Loucy (cell line): ENCODE measurements at regions not wholly inside any gene's neighbourhood (a gene's known extent, or its start where the extent isn't known, plus 50 kb on each side); places are given as distances from the start of the nearest gene placed in this dataset.

Experiments
- H2AFZ ChIP-seq: fragments of 200-600 bp; sonication (generic); 2 replicates; pipeline ENCODE4 v1.6.0; 2016; ENCODE audit warnings: antibody characterized with exemption, mild to moderate bottlenecking, low read length, moderate library complexity
- H3F3A ChIP-seq: fragments of 200-600 bp; 2 replicates; pipeline ENCODE4 v1.6.0; 2016; ENCODE audit warnings: antibody characterized with exemption, low read depth, mild to moderate bottlenecking
- H3K27me3 ChIP-seq: fragments of 200-600 bp; sonication (generic); 2 replicates; pipeline ENCODE4 v1.6.1; 2014; ENCODE audit warnings: low read length, mild to moderate bottlenecking; ENCODE audit not compliant: insufficient read depth, poor library complexity, severe bottlenecking
- H3K36me3 ChIP-seq: fragments of 200-600 bp; sonication (generic); 2 replicates; pipeline ENCODE4 v1.6.1; 2016; ENCODE audit warnings: low read length; ENCODE audit not compliant: insufficient read depth
- H3K4me1 ChIP-seq: fragments of 200-600 bp; sonication (generic); 2 replicates; pipeline ENCODE4 v1.5.1; 2014; ENCODE audit warnings: low read length, mild to moderate bottlenecking; ENCODE audit not compliant: insufficient read depth, poor library complexity, severe bottlenecking
- H3K4me2 ChIP-seq: fragments of 200-600 bp; sonication (generic); 2 replicates; pipeline ENCODE4 v1.6.0; 2014; ENCODE audit warnings: antibody characterized with exemption, low read length, low read depth, mild to moderate bottlenecking; ENCODE audit not compliant: poor library complexity, severe bottlenecking
- H3K4me3 ChIP-seq: fragments of 200-600 bp; sonication (generic); 2 replicates; pipeline ENCODE4 v1.5.1; 2014; ENCODE audit warnings: low read length, mild to moderate bottlenecking, mixed read lengths; ENCODE audit not compliant: poor library complexity, severe bottlenecking
- H3K79me2 ChIP-seq: fragments of 200-600 bp; sonication (generic); 2 replicates; pipeline ENCODE4 v1.6.1; 2014; ENCODE audit warnings: low read length; ENCODE audit not compliant: insufficient read depth
- H3K9ac ChIP-seq: fragments of 200-600 bp; sonication (generic); 2 replicates; pipeline ENCODE4 v1.6.0; 2014; ENCODE audit warnings: mild to moderate bottlenecking, low read depth, low read length, moderate library complexity; ENCODE audit not compliant: poor library complexity, severe bottlenecking
- H3K9me2 ChIP-seq: fragments of 200-600 bp; sonication (generic); replicated peaks from 2 replicates; pipeline ENCODE4 v1.6.1; 2016; ENCODE audit warnings: low read depth, low read length, mixed read lengths
- H3K9me3 ChIP-seq: fragments of 200-600 bp; sonication (generic); 2 replicates; pipeline ENCODE4 v1.6.1; 2014; ENCODE audit warnings: mild to moderate bottlenecking, antibody characterized with exemption, low read length, low read depth; ENCODE audit not compliant: insufficient read depth
- H4K20me1 ChIP-seq: fragments of 200-600 bp; sonication (generic); 2 replicates; pipeline ENCODE4 v1.6.0; 2014; ENCODE audit warnings: antibody characterized with exemption, low read length, mild to moderate bottlenecking; ENCODE audit not compliant: insufficient read depth, poor library complexity, severe bottlenecking
- EZH2phosphoT487 ChIP-seq: fragments of 200-600 bp; IDR thresholded peaks from 2 replicates; pipeline ENCODE4 v1.6.1; 2018; ENCODE audit warnings: antibody characterized with exemption, mild to moderate bottlenecking, moderate library complexity, borderline replicate concordance
- TF ChIP-seq, protein P1 (sequence below): fragments of 200-600 bp; sonication (generic); conservative IDR thresholded peaks from 2 replicates; pipeline ENCODE4 v1.5.1; 2014; ENCODE audit warnings: mild to moderate bottlenecking, antibody characterized with exemption, low read length

DNA sequence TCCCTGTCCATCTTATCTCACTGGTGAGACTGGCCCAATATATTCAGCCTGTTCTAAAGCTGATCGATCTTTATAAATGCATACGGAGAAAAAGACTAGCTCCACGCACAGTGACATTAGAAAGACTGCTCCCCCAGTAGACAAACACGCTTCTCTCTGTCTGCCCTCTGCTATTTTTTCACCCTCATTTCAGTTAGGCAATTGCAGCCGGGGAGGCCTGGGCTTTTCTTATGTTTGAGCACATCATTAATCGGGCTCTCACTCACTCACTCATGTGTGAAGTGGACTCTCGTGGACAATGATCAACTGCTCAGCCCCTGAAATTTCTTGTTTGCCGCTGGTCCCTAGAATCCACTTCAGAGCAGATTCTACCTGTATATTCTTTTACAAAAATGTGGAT is 824.7 kb upstream of the TENM3 start:
- no peak overlapping the region for H3K4me2 ChIP-seq
- H3K9ac ChIP-seq: no peak overlapping the region
- H3F3A ChIP-seq: no peaks in the 10 kb centered on the region
- no peaks in the 10 kb centered on the region for H3K79me2 ChIP-seq
- H3K9me3 ChIP-seq: no peaks in the 10 kb centered on the region; the same call in 1 of the 2 replicates
- no peaks in the 10 kb centered on the region for H3K36me3 ChIP-seq
- no peak overlapping the region for H3K4me3 ChIP-seq
- TF ChIP-seq, protein P1, sequence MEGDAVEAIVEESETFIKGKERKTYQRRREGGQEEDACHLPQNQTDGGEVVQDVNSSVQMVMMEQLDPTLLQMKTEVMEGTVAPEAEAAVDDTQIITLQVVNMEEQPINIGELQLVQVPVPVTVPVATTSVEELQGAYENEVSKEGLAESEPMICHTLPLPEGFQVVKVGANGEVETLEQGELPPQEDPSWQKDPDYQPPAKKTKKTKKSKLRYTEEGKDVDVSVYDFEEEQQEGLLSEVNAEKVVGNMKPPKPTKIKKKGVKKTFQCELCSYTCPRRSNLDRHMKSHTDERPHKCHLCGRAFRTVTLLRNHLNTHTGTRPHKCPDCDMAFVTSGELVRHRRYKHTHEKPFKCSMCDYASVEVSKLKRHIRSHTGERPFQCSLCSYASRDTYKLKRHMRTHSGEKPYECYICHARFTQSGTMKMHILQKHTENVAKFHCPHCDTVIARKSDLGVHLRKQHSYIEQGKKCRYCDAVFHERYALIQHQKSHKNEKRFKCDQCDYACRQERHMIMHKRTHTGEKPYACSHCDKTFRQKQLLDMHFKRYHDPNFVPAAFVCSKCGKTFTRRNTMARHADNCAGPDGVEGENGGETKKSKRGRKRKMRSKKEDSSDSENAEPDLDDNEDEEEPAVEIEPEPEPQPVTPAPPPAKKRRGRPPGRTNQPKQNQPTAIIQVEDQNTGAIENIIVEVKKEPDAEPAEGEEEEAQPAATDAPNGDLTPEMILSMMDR: no peak
- no peak for TF ChIP-seq EZH2phosphoT487
- H3K4me1 ChIP-seq: no peaks in the 10 kb centered on the region
- no peaks in the 10 kb centered on the region for H3K27me3 ChIP-seq
- H3K9me2 ChIP-seq: no peaks in the 10 kb centered on the region
- H4K20me1 ChIP-seq: no peaks in the 10 kb centered on the region
- H2AFZ ChIP-seq: no peak overlapping the region

DNA sequence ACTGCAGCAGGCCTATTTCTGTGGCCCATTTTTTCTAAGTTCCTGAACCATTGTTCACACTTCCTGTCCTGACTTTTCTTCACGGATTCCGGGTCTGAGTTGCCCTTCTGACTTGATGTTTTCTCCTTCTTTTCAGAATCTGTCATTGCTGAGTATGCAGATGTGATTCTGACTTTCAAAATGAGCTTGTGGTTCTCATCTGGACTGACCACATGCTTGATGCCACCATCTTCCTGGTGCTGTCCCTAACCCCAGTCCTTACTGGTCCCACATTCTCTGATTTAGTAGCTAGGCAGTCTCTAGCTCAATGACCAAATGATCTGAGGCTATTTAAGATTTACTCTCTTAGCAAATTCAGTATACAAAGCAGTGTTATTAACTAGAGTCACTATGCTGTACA is 822.3 kb upstream of the TENM3 start:
- H3K27me3 ChIP-seq: no peaks in the 10 kb centered on the region

DNA sequence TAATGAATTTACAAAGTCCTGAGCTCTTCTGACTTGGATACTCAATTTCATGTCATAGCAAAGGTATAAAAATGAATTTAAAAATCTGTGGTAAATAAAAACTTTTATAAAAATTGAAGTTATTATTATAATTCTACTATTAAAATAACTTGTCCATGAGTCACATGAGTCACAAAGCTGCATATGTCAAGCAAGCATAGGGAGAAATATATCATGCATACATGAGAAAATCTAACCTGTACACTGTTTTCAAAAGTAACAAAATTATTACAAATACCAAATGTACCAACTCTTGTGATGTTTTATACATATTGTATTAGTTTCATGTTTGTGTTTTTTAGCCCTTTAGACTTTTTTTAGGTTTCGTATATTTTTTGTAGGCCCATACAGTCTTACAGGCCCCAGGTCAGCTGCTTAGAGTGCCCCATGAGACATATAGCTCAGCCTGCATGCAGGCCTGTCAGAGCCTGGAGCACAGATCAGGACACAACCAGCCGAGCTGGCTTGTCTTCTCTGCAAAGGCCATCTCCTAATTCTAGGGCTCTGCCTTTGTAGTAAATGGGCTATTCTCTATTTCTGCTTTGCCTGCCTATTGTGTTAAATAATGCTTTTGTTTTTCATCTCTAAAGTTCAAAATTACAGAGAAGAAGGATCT is 818.7 kb upstream of the TENM3 start:
- no peaks in the 10 kb centered on the region for H3K9me2 ChIP-seq
- no peaks in the 10 kb centered on the region; the same call in 1 of the 2 replicates for H3K9me3 ChIP-seq
- no peaks in the 10 kb centered on the region for H3K79me2 ChIP-seq

More for the DNA sequence above, 822.3 kb upstream of the TENM3 start:
- H2AFZ ChIP-seq: no peak overlapping the region
- no peaks in the 10 kb centered on the region for H3K9me2 ChIP-seq
- no peaks in the 10 kb centered on the region for H3F3A ChIP-seq
- no peaks in the 10 kb centered on the region for H3K79me2 ChIP-seq
- no peak for TF ChIP-seq EZH2phosphoT487
- TF ChIP-seq, protein P1: no peak
- H3K4me2 ChIP-seq: no peak overlapping the region
- no peaks in the 10 kb centered on the region; the same call in 1 of the 2 replicates for H3K9me3 ChIP-seq
- no peaks in the 10 kb centered on the region for H4K20me1 ChIP-seq
- H3K9ac ChIP-seq: no peak overlapping the region
- no peaks in the 10 kb centered on the region for H3K4me1 ChIP-seq
- no peaks in the 10 kb centered on the region for H3K36me3 ChIP-seq
- no peak overlapping the region for H3K4me3 ChIP-seq

More for the DNA sequence above, 818.7 kb upstream of the TENM3 start:
- Histone ChIP-seq H2AFZ (no peak overlapping the region), H3K4me3 (no peak overlapping the region), H3F3A (no peaks in the 10 kb centered on the region), H4K20me1 (no peaks in the 10 kb centered on the region), H3K9ac (no peak overlapping the region), H3K4me1 (no peaks in the 10 kb centered on the region), H3K36me3 (no peaks in the 10 kb centered on the region), H3K4me2 (no peak overlapping the region), H3K27me3 (no peaks in the 10 kb centered on the region)
- TF ChIP-seq, protein P1: no peak
- no peak for TF ChIP-seq EZH2phosphoT487
